HL-60 (cell line): ENCODE measurements at regions not wholly inside any gene's neighbourhood (a gene's known extent, or its start where the extent isn't known, plus 50 kb on each side); places are given as distances from the start of the nearest gene placed in this dataset.
"Not testable (repeated sequence)": the region's sequence is repeated elsewhere in the genome, so short reads cannot be mapped to it uniquely, and the experiment has no call there.

Source experiments
- DNase-seq, 2 experiments: peaks; one replicate each; pipeline ENCODE4 v3.0.0-alpha.2; 2010 to 2020; ENCODE audit warnings: low read depth in 1 of 2, low spot score in 1 of 2
- H3K27ac ChIP-seq: fragments of 250-450 bp; sonication (Bioruptor Pico); replicated peaks from 2 replicates; pipeline ENCODE4 v1.5.1; 2020; ENCODE audit warnings: mild to moderate bottlenecking, moderate library complexity
- H3K27me3 ChIP-seq: fragments of 250-450 bp; sonication (Bioruptor Pico); 2 replicates; pipeline ENCODE4 v1.5.1; 2021; ENCODE audit warnings: mild to moderate bottlenecking, moderate library complexity; ENCODE audit not compliant: insufficient read depth, poor library complexity, severe bottlenecking
- H3K4me3 ChIP-seq: replicated peaks from 2 replicates; pipeline ENCODE4 v1.5.1; 2011; ENCODE audit warnings: mild to moderate bottlenecking, control low read depth, low read length; ENCODE audit not compliant: insufficient read depth
- GABPA ChIP-seq: IDR thresholded peaks from 2 replicates; pipeline ENCODE4 v1.6.1; 2012; ENCODE audit warnings: low read depth
- POLR2AphosphoS5 ChIP-seq: IDR thresholded peaks from 2 replicates; pipeline ENCODE4 v1.6.1; 2012; ENCODE audit warnings: low read depth
- REST ChIP-seq: IDR thresholded peaks from 2 replicates; pipeline ENCODE4 v1.6.1; 2012; ENCODE audit warnings: low read depth; ENCODE audit not compliant: insufficient replicate concordance
- SPI1 ChIP-seq: IDR thresholded peaks from 2 replicates; pipeline ENCODE4 v1.6.1; 2012; ENCODE audit warnings: low read depth, mild to moderate bottlenecking, borderline replicate concordance
- TF ChIP-seq, protein P1 (sequence below): IDR thresholded peaks from one replicate; pipeline ENCODE4 v1.5.1; 2011; ENCODE audit warnings: low read length, control low read depth, inconsistent platforms; ENCODE audit not compliant: insufficient read depth

GRCh38 chr1:204792354-204792692 lies 78.3 kb upstream of the NFASC start:
- Histone ChIP-seq H3K27ac (no peak overlapping the region), H3K4me3 (no peak overlapping the region), H3K27me3 (no peaks in the 10 kb centered on the region)
- no peak for DNase-seq
- TF ChIP-seq, protein P1, sequence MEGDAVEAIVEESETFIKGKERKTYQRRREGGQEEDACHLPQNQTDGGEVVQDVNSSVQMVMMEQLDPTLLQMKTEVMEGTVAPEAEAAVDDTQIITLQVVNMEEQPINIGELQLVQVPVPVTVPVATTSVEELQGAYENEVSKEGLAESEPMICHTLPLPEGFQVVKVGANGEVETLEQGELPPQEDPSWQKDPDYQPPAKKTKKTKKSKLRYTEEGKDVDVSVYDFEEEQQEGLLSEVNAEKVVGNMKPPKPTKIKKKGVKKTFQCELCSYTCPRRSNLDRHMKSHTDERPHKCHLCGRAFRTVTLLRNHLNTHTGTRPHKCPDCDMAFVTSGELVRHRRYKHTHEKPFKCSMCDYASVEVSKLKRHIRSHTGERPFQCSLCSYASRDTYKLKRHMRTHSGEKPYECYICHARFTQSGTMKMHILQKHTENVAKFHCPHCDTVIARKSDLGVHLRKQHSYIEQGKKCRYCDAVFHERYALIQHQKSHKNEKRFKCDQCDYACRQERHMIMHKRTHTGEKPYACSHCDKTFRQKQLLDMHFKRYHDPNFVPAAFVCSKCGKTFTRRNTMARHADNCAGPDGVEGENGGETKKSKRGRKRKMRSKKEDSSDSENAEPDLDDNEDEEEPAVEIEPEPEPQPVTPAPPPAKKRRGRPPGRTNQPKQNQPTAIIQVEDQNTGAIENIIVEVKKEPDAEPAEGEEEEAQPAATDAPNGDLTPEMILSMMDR = no peak
- TF ChIP-seq GABPA = no peak
- TF ChIP-seq POLR2AphosphoS5 = no peak

DNA sequence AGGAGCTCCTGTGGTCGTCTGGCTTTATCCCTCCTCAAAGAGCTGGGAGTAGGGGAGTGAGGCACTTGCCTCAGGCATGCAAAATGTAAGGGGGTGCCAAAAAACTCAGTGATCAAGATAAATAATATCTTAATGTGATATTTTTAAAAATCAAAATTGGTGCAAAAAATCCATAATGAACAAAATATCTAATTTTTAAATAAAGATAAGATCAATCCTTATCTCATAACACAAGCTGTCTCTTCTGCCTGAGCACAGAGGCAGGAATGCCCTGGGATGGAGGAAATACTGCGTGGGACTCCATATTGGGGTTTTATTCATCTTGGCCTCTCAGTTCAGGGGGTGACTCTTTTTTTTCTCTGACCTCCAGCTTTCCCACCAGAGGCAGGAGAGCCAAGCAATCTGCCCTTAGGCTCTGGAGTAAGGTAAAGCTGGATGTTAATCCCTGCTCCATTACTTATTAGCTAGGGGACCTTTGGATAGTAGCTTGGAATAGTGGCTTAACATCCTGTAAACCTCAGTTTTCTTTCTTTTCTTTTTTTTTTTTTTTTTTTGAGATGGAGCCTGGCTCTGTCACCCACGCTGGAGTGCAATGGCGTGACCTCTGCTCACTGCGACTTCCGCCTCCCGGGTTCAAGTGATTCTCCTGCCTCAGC lies 77.3 kb upstream of the NFASC start:
- Histone ChIP-seq H3K27me3 (no peaks in the 10 kb centered on the region), H3K4me3 (no peak overlapping the region), H3K27ac (no peak overlapping the region)
- no peak for DNase-seq
- no peak for TF ChIP-seq REST
- TF ChIP-seq, protein P1 = no peak
- TF ChIP-seq GABPA = no peak
- no peak for TF ChIP-seq POLR2AphosphoS5
- TF ChIP-seq SPI1 = no peak

DNA sequence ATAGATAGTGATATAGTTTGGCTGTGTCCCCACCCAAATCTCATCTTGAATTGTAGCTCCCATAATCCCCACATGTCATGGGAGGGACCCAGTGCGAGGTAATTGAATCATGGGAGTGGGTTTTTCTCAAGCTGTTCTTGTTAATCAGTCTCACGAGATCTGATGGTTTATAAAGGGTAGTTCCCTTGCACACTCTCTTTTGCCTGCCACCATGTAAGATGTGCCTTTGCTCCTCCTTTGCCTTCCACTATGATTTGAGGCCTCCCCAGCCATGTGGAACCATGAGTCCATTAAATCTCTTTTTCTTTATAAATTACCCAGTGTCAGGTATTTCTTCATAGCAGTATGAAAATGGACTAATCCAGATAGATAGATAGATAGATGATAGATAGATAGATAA lies 73.8 kb upstream of the NFASC start:
- not testable (repeated sequence) for DNase-seq, H3K27ac ChIP-seq, H3K27me3 ChIP-seq, H3K4me3 ChIP-seq

- DNase-seq = no peak
- no peaks in the 10 kb centered on the region for H3K27me3 ChIP-seq
- H3K27ac ChIP-seq = no peak overlapping the region
- TF ChIP-seq GABPA (no peak), REST (no peak), SPI1 (no peak), POLR2AphosphoS5 (no peak)
- TF ChIP-seq, protein P1 = no peak
- no peak overlapping the region for H3K4me3 ChIP-seq
These were observed 73.3 kb upstream of the NFASC start for GRCh38 chr1:204797401-204797800.
